Panc1 (cell line): ENCODE measurements at regions not wholly inside any gene's neighbourhood (a gene's known extent, or its start where the extent isn't known, plus 50 kb on each side); places are given as distances from the start of the nearest gene placed in this dataset.
"Not testable (repeated sequence)": the region's sequence is repeated elsewhere in the genome, so short reads cannot be mapped to it uniquely, and the experiment has no call there.

Source experiments
- CTCF ChIP-seq: fragments of 450-650 bp; IDR thresholded peaks from 2 replicates; pipeline ENCODE4 v1.5.1; 2017; ENCODE audit warnings: mild to moderate bottlenecking
- SIN3A ChIP-seq: IDR thresholded peaks from 2 replicates; pipeline ENCODE4 v1.6.1; 2012; ENCODE audit warnings: low read depth, mild to moderate bottlenecking, low read length, moderate library complexity, borderline replicate concordance; ENCODE audit not compliant: insufficient read depth

- not testable (repeated sequence) for TF ChIP-seq CTCF, SIN3A
Observed at GRCh38 chr2:187784138-187784537, 229.9 kb upstream of the TFPI start.
